ENCODE measurements at regions not wholly inside any gene's neighbourhood (a gene's known extent, or its start where the extent isn't known, plus 50 kb on each side); places are given as distances from the start of the nearest gene placed in this dataset.
"Not testable (repeated sequence)": the region's sequence is repeated elsewhere in the genome, so short reads cannot be mapped to it uniquely, and the experiment has no call there.

- POLR2A ChIA-PET: not testable (repeated sequence)
Measured at GRCh38 chr10:62928763-62929162, 112.6 kb upstream of the EGR2 start.

GRCh38 chr10:62926407-62926806, 110.2 kb upstream of the EGR2 start:
- ChIA-PET CTCF (no interaction called here), RAD21 (ENCODE audit: low non-redundant PET in 1 of 2, low total read pairs in 2 of 2, uncharacterized antibody in 2 of 2, unreplicated experiment in 2 of 2) (no interaction called here), POLR2A (no interaction called here)
- Histone ChIP-seq H3K4me3 (replicated peaks in 1 of 2; ENCODE audit: low read depth in 1 of 2, low read length in 2 of 2) (no peak overlapping the region), H2AFZ (ENCODE audit: low read depth, low read length, poor library complexity, severe bottlenecking) (no peak overlapping the region), H3K9ac (ENCODE audit: low read length) (no peak overlapping the region), H3K27me3 (ENCODE audit: insufficient read depth, low read length) (no peaks in the 10 kb centered on the region), H3K4me1 (ENCODE audit: control insufficient read depth in 1 of 2, insufficient read depth in 2 of 2, low read length in 2 of 2) (peaks cover 0 to 8% of the 10 kb centered on the region in 2 experiments; a peak in 3 of 4 replicates), H3K9me3 (ENCODE audit: control insufficient read depth in 1 of 2, insufficient read depth in 1 of 2, low read depth in 1 of 2, low read length in 2 of 2) (no peaks in the 10 kb centered on the region), H4K20me1 (ENCODE audit: insufficient read depth) (no peaks in the 10 kb centered on the region), H3K79me2 (ENCODE audit: insufficient read depth, low read length) (no peaks in the 10 kb centered on the region), H3K9me2 (ENCODE audit: insufficient read depth) (no peaks in the 10 kb centered on the region), H3K27ac (ENCODE audit: low read depth, low read length) (no peak overlapping the region), H3K36me3 (ENCODE audit: control insufficient read depth in 1 of 2, insufficient read depth in 2 of 2, low read length in 2 of 2) (no peaks in the 10 kb centered on the region), H3K4me2 (ENCODE audit: low read length) (no peak overlapping the region)
- BruUV-seq (replicated peaks): no TSS peak
- DNase-seq (ENCODE audit: low read depth, low spot score): no peak
- ATAC-seq: no peak
- TF ChIP-seq ZBTB33 (IDR thresholded peaks at IDR 0.05; ENCODE audit: extremely low read depth, insufficient replicate concordance, low read length): no peak
- no peak for TF ChIP-seq REST (IDR thresholded peaks at IDR 0.05; ENCODE audit: low read depth)
- TF ChIP-seq ZNF274 (IDR thresholded peaks at IDR 0.05; ENCODE audit: low read depth, low read length): no peak
- TF ChIP-seq SP1 (IDR thresholded peaks at IDR 0.05; ENCODE audit: low read depth): no peak
- no peak for TF ChIP-seq POLR2AphosphoS5 (IDR thresholded peaks at IDR 0.05; ENCODE audit: low read depth, low read length)
- TF ChIP-seq CTCF (IDR thresholded peaks at IDR 0.05 in 2 of 3, conservative IDR thresholded peaks at IDR 0.05 in 1 of 3; ENCODE audit: borderline replicate concordance in 1 of 3, insufficient read depth in 1 of 3, low read depth in 2 of 3, low read length in 2 of 3): no peak
- no peak for TF ChIP-seq YY1 (IDR thresholded peaks at IDR 0.05; ENCODE audit: extremely low read depth, insufficient replicate concordance, low read depth, low read length)
- no peak for TF ChIP-seq CBX3 (IDR thresholded peaks at IDR 0.05; ENCODE audit: low read depth)
- TF ChIP-seq MAX (IDR thresholded peaks at IDR 0.05): no peak
- no peak for TF ChIP-seq EZH2phosphoT487 (IDR thresholded peaks at IDR 0.05; ENCODE audit: borderline replicate concordance)
- no peak for TF ChIP-seq ELF1 (IDR thresholded peaks at IDR 0.05; ENCODE audit: borderline replicate concordance, low read depth)
- TF ChIP-seq CEBPB (IDR thresholded peaks at IDR 0.05; ENCODE audit: low read depth): no peak
- no peak for TF ChIP-seq RAD21 (IDR thresholded peaks at IDR 0.05; ENCODE audit: low read depth)
- intact Hi-C loops (cut with micrococcal nuclease): no loop called here

More at GRCh38 chr10:62928763-62929162, 112.6 kb upstream of the EGR2 start:
- H2AFZ ChIP-seq (ENCODE audit: low read depth, low read length, poor library complexity, severe bottlenecking); ATAC-seq; H3K9ac ChIP-seq (ENCODE audit: low read length); RAD21 ChIA-PET (ENCODE audit: low non-redundant PET in 1 of 2, low total read pairs in 2 of 2, uncharacterized antibody in 2 of 2, unreplicated experiment in 2 of 2); H3K9me2 ChIP-seq (ENCODE audit: insufficient read depth); H3K27ac ChIP-seq (ENCODE audit: low read depth, low read length); DNase-seq (ENCODE audit: low read depth, low spot score); H3K4me3 ChIP-seq (replicated peaks in 1 of 2; ENCODE audit: low read depth in 1 of 2, low read length in 2 of 2); H3K27me3 ChIP-seq (ENCODE audit: insufficient read depth, low read length); H3K36me3 ChIP-seq (ENCODE audit: control insufficient read depth in 1 of 2, insufficient read depth in 2 of 2, low read length in 2 of 2); H4K20me1 ChIP-seq (ENCODE audit: insufficient read depth); H3K4me1 ChIP-seq (ENCODE audit: control insufficient read depth in 1 of 2, insufficient read depth in 2 of 2, low read length in 2 of 2); H3K9me3 ChIP-seq (ENCODE audit: control insufficient read depth in 1 of 2, insufficient read depth in 1 of 2, low read depth in 1 of 2, low read length in 2 of 2); H3K4me2 ChIP-seq (ENCODE audit: low read length); CTCF ChIA-PET; BruUV-seq (replicated peaks); H3K79me2 ChIP-seq (ENCODE audit: insufficient read depth, low read length); intact Hi-C loops (cut with micrococcal nuclease): not testable (repeated sequence)

All from HCT116 (cell line).